Esophagus muscularis mucosa (tissue), 4 donors: ENCODE measurements at regions not wholly inside any gene's neighbourhood (a gene's known extent, or its start where the extent isn't known, plus 50 kb on each side); places are given as distances from the start of the nearest gene placed in this dataset.

ENCODE experiments used
- EP300 ChIP-seq: sonication (generic); formaldehyde crosslinking; IDR thresholded peaks from one replicate; pipeline ENCODE4 v1.6.1; 2017; ENCODE audit warnings: antibody characterized with exemption
- POLR2A ChIP-seq: fragments of 450-650 bp; IDR thresholded peaks from one replicate; pipeline ENCODE4 v1.6.1; 2017; ENCODE audit warnings: antibody characterized with exemption, moderate library complexity, mild to moderate bottlenecking, low read depth
- POLR2AphosphoS5 ChIP-seq, 2 donors: sonication (generic); formaldehyde crosslinking; IDR thresholded peaks; one replicate each; pipeline ENCODE4 v1.6.1; 2017; ENCODE audit warnings: antibody characterized with exemption in 2 of 2
- TF ChIP-seq, protein P1 (sequence below), 3 experiments: fragments of 200-600 bp in 2 of 3; fragments of 450-650 bp in 1 of 3; sonication (generic) in 2 of 3; IDR thresholded peaks; one replicate each; pipeline ENCODE4 v1.5.1; 2017 to 2019; ENCODE audit warnings: antibody characterized with exemption in 3 of 3, mild to moderate bottlenecking in 2 of 3, moderate library complexity in 1 of 3

DNA sequence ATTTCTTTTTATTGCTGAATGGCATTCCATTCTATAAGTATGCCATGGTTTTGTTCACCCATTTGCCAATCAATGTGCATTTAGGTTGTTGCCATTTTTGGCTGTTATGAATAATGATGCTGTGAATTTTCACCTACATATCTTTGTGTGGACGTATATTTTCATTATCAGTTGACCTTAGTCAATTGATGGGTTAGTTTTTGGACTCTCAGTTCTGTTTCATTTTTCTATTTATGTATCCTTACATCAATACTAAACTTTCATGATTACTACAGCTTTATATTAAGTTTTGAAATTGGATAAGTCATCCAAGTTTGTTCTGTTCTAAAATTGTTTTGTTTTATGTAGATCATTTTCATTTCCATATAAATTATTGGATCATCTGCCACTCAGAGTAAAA, 261.9 kb upstream of the CNR1 start:
- TF ChIP-seq, protein P1, sequence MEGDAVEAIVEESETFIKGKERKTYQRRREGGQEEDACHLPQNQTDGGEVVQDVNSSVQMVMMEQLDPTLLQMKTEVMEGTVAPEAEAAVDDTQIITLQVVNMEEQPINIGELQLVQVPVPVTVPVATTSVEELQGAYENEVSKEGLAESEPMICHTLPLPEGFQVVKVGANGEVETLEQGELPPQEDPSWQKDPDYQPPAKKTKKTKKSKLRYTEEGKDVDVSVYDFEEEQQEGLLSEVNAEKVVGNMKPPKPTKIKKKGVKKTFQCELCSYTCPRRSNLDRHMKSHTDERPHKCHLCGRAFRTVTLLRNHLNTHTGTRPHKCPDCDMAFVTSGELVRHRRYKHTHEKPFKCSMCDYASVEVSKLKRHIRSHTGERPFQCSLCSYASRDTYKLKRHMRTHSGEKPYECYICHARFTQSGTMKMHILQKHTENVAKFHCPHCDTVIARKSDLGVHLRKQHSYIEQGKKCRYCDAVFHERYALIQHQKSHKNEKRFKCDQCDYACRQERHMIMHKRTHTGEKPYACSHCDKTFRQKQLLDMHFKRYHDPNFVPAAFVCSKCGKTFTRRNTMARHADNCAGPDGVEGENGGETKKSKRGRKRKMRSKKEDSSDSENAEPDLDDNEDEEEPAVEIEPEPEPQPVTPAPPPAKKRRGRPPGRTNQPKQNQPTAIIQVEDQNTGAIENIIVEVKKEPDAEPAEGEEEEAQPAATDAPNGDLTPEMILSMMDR (IDR thresholded peaks at IDR 0.05): no peak
- TF ChIP-seq EP300: no peak
- no peak for TF ChIP-seq POLR2AphosphoS5 (IDR thresholded peaks at IDR 0.05)
- TF ChIP-seq POLR2A: no peak
